RKO (cell line): ENCODE measurements at regions not wholly inside any gene's neighbourhood (a gene's known extent, or its start where the extent isn't known, plus 50 kb on each side); places are given as distances from the start of the nearest gene placed in this dataset.

Experiments
- DNase-seq: peaks from one replicate; pipeline ENCODE4 v3.0.0-alpha.2; 2016; ENCODE audit warnings: low spot score

- DNase-seq = no peak
Measured at GRCh38 chr3:83895892-83896291, 1062.9 kb upstream of the CADM2 start.

- DNase-seq = no peak
Measured at GRCh38 chr3:83902787-83903533, 1055.8 kb upstream of the CADM2 start.

- DNase-seq = no peak
Measured at GRCh38 chr3:83913381-83913780, 1045.4 kb upstream of the CADM2 start.

DNA sequence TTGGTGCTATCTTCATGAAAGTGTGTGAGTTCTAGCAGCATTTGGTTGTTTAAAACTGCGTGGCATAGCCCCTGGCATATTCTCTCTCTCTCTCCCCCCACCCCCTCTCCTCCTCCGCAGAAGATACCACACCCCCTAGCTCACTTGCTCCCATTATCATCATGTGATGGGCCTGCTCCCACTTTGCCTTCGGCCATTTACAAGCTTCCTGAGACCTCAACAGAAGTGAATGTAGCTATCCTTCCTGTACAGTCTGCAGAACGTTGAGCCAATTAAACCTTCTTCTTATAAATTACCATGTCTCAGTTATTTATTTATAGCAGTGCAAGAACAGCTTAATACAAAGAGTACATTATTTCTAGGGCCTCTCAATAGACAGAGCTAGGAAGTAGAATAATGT is 1032.5 kb upstream of the CADM2 start:
- DNase-seq = no peak

DNA sequence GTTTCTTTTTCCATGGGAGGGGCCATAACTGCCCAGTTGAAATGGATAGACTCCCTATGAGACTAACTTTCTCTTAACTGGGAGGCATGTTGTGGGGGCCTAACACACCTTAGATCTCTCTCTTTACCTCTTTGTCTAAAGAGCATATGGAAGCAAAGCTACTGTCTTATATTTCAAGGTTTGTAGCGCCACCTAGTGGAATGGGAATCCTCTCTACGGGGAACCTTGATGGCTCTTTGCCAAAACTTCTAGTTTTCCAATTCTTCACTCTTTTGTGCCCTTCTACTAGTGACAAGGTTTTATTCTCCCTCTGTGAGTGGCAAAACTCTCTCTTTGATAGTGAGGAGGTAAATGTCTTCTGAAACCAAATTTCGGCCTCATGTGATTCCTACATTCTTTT is 1030.4 kb upstream of the CADM2 start:
- DNase-seq = peak; percentile 21

- DNase-seq = no peak
Measured at GRCh38 chr3:83928903-83929302, 1029.9 kb upstream of the CADM2 start.

GRCh38 chr3:83934192-83935021 is 1024.4 kb upstream of the CADM2 start:
- DNase-seq = peak; percentile 11

- DNase-seq = no peak
Measured at GRCh38 chr3:83938491-83938890, 1020.3 kb upstream of the CADM2 start.

- DNase-seq = no peak
Measured at GRCh38 chr3:83941990-83942745, 1016.6 kb upstream of the CADM2 start.

- no peak for DNase-seq
Measured at GRCh38 chr3:83946049-83946448, 1012.7 kb upstream of the CADM2 start.

DNA sequence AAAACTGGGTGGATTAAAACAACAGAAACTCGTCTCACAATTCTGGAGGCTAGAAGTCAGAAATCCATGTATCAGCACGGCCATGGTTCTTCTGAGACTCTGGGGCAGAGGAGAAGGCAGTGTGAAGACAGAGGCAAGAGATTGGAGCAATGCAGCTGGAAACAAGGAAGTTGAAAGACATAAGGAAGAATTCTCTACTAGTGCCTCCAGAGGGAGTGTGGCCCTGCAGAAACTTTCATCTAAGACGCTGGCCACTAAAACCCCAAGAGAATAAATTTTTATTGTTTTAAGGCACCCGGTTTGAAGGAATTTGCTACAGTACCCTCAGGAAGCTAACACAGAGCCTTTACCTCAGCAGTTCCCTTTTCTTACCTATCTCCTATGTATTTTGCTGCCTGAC is 1012.2 kb upstream of the CADM2 start:
- DNase-seq = peak; percentile 28

GRCh38 chr3:83948771-83949170 is 1010.0 kb upstream of the CADM2 start:
- DNase-seq = no peak

GRCh38 chr3:83953417-83954089 is 1005.2 kb upstream of the CADM2 start:
- DNase-seq = peak; percentile 41

- DNase-seq = no peak
Measured at GRCh38 chr3:83956431-83956830, 1002.4 kb upstream of the CADM2 start.

- no peak for DNase-seq
Measured at GRCh38 chr3:83968356-83968755, 990.4 kb upstream of the CADM2 start.

GRCh38 chr3:83971666-83972065 is 987.1 kb upstream of the CADM2 start:
- no peak for DNase-seq

DNA sequence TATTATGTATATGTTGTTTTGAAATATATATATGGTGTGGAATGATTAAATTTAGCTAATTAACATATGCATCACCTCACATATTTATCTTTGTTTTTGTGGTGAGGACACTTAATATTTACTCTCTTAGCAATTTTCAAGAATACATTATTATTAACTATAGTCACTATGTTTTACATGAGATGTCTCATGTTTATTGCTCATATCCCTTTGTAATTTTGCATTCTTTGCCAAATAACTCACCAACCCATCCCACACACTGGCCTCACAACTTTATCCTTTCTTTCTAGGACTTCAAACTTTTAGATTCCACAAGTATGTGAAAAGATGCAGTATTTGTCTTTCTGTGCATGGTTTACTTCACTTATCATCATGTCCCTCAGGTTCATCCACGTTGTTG is 950.2 kb upstream of the CADM2 start:
- peak; percentile 38 for DNase-seq

DNA sequence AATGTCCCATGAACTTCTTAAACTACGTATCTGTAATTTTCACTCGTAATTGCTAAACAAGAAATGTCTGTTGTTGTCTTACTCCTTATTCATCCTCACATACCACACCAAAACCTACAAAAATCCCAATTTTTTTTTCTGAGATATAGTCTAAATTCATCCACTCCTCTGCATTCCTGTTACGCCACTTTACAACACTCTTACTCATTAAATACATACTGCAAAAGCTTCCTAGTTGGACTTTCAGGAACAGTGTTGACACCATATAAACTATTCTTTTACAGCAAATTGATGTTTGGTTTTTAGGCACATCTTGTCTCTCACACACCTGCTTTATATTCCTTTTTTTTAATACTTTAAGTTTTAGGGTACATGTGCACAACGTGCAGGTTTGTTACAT is 934.9 kb upstream of the CADM2 start:
- DNase-seq = no peak

GRCh38 chr3:84039099-84039498 is 919.7 kb upstream of the CADM2 start:
- DNase-seq = no peak

- no peak for DNase-seq
Measured at GRCh38 chr3:84042399-84043106, 916.2 kb upstream of the CADM2 start.

DNA sequence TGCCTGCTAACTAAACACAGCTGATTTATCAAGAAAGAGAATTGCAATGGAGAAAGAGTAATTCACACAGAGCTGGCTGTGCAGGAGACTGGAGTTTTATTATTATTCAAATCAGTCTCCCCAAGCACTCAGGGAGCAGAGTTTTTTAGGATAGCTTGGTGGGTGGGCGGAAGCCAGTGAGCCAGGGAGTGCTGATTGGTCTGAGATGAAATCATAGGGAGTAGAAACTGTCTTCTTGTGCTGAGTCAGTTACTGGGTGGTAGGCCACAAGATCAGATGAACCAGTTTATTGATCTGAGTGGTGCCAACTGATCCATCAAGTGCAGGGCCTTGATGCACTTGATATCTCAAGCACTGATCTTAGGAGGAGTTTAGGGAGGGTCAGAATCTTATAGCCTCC is 891.9 kb upstream of the CADM2 start:
- DNase-seq = no peak

DNA sequence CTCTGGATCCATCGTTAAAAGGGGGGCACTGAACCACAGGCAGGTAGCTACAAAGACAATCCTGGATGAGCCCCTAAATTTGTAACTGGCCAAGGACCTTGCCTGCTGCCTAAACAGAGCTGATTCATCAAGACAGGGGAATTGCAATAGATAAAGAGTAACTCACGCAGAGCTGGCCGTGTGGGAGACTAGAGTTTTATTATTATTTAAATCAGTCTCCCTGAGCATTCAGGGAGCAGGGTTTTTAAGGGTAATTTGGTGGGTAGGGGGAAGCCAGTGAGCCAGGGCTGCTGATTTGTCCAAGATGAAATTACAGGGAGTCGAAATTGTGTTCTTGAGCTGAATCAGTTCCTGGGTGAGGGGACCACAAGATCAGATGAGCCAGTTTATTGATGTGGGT is 885.1 kb upstream of the CADM2 start:
- DNase-seq = no peak
